HFF-Myc (cell line): ENCODE measurements at regions not wholly inside any gene's neighbourhood (a gene's known extent, or its start where the extent isn't known, plus 50 kb on each side); places are given as distances from the start of the nearest gene placed in this dataset.

Experiments
- DNase-seq: peaks from one replicate; pipeline ENCODE4 v3.0.0-alpha.2; 2011; ENCODE audit warnings: low read depth; ENCODE audit errors: extremely low read depth
- H3K4me3 ChIP-seq: replicated peaks from 2 replicates; pipeline ENCODE4 v1.5.1; 2011; ENCODE audit warnings: low read depth, mild to moderate bottlenecking, control low read depth, low read length
- TF ChIP-seq, protein P1 (sequence below): IDR thresholded peaks from 2 replicates; pipeline ENCODE4 v1.5.1; 2012; ENCODE audit warnings: mild to moderate bottlenecking, low read depth, low read length, control low read depth; ENCODE audit errors: missing control alignments

DNA sequence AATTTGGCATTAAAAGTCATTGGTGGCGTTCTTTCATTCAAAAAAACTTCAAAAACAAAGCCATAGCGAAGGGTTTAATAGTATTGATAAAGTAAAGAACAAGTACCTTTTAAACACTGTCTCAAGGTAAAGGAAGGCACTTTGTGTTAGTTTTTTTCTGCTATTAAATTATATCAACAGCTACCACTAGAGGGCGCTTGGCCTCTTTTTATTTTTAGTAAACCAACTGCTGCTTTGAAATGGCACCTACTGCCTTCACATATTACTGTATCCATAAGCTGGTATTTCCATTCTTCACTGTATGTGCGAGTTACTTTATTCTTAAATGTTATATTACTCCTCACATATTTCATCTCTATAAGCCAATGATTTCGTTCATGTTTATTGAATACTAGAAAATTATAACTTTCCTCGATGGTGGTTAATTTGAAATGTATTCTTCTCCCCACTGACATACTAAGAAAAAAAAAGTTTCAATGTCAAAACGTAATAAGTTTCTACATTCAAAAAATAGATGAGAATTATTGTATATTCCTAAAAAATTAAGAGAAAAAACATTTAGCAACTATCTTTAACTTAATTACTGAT lies 125.7 kb upstream of the CXADR start:
- DNase-seq: peak; percentile 48
- TF ChIP-seq, protein P1, sequence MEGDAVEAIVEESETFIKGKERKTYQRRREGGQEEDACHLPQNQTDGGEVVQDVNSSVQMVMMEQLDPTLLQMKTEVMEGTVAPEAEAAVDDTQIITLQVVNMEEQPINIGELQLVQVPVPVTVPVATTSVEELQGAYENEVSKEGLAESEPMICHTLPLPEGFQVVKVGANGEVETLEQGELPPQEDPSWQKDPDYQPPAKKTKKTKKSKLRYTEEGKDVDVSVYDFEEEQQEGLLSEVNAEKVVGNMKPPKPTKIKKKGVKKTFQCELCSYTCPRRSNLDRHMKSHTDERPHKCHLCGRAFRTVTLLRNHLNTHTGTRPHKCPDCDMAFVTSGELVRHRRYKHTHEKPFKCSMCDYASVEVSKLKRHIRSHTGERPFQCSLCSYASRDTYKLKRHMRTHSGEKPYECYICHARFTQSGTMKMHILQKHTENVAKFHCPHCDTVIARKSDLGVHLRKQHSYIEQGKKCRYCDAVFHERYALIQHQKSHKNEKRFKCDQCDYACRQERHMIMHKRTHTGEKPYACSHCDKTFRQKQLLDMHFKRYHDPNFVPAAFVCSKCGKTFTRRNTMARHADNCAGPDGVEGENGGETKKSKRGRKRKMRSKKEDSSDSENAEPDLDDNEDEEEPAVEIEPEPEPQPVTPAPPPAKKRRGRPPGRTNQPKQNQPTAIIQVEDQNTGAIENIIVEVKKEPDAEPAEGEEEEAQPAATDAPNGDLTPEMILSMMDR: peak; percentile 33
- H3K4me3 ChIP-seq: no peak overlapping the region

DNA sequence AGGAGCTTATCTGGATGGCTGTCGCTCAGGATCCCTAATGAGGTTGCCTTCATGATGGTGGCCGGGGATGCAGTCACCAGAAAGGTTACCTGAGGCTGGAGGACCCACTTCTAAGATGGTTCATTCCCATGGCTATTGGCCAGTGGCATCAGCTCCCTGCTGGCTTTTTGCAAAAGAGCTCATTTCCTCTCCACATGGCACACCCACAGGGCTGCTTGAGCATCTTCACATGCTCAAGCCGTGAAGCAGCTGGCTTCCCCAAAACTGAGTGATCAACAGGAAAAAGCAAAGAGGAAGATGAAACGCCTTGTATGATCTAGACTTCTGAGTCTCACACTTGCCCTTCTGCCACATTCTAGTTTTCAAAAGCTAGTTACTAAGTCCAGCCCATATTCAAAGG lies 124.6 kb upstream of the CXADR start:
- TF ChIP-seq, protein P1: no peak
- no peak for DNase-seq
- no peak overlapping the region for H3K4me3 ChIP-seq

DNA sequence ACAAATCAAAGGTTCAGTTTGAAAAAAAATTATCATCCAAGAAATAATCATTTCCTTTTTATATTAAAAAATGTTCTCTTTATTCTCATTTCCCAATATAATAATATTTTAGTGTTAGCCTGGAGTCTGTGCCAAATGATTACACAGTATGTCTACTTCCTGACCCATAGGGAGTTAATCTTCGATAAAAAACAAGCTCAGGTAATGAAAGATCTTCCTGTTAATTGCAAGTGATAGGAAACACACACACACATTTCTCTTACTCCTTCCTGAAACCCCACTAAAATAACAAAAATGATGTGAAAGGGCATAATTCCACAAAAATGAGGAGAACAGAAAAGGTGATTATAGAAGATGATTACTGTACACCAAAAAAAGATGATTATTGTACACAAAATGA lies 123.5 kb upstream of the CXADR start:
- TF ChIP-seq, protein P1: no peak
- no peak overlapping the region for H3K4me3 ChIP-seq
- no peak for DNase-seq

DNA sequence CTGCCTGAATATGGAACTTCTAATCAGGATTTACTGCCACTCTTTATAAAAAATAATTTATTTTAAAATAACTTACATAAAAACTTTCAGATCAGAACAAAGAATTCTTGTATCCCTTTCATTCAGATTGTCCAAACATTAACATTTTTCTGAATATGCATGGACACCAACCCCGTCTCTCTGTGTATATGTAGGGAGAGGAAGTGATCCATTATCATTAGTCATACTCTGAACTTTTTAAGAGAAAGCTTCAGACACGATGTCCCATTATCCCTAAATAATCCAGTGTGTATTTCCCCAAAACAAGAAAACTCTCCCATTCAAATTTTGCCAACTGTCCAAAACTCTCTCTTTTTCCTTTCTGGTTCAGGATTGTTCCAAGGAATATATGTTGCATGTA lies 122.3 kb upstream of the CXADR start:
- no peak for DNase-seq
- TF ChIP-seq, protein P1: no peak

DNA sequence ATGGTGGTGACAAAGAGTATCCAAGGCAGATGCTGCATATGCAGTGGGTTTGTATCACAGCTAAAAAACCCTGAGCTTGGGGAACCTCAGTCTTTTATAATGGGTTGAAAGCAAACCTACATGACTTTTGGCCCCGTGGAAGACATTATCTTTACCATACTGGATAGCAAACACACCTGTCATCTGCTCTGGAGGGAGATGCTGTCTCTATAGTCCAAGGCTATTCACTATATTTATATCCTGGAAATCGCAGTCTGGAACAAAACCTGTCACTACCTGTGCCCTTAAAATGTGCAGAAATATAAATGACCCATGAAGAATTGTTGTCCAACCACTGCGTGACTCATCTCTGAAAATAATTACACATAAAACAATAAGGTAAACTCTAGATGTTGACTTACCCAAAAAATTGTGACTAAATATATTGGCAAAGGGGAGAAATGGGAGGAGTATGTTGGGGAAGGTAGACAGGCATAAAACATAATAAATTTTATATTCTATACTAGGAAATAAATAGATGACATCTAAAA lies 121.0 kb upstream of the CXADR start:
- TF ChIP-seq, protein P1: no peak
- DNase-seq: no peak
- H3K4me3 ChIP-seq: no peak overlapping the region

More for the DNA sequence above, 122.3 kb upstream of the CXADR start:
- H3K4me3 ChIP-seq: no peak overlapping the region

DNA sequence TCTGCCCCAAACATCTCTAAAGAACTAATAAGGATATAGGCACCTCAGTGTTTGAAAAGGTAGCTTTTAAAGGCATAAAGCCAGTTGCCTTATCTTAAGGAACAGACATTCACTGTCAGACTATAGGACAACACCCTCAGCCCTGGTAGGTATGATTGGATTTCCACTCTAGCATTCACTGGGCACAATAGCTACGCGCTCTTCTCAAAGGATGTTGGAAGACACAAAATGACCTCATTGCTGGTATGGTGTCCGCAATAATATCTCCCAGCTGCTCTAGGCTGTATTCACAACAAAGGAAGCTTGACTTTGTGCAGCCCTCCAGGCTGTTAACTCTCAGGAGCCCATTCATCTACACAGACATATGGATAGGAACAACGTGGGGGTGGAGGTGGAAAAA lies 119.4 kb upstream of the CXADR start:
- H3K4me3 ChIP-seq: no peak overlapping the region
- no peak for DNase-seq
- TF ChIP-seq, protein P1: no peak

DNA sequence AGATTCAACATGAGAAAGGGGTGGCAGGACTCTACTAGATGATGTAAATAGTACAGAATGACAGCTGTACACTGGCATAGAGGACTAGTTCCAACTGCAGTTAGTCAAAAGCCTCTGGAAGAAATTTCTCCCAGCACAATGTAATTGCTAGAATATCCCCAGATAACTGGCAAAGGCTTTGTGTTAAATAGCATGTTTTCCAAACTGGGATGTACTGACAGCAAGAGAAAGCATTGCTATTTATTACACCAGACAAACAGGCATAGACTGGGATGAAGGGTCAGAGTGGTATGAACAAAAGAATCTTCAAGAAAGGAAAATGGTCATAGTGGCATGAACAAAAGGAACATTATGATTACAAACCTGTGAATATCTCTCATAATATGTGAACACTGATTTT lies 115.9 kb upstream of the CXADR start:
- no peak for DNase-seq
- no peak overlapping the region for H3K4me3 ChIP-seq
- TF ChIP-seq, protein P1: no peak
